Inflammatory macrophage treated with lipopolysaccharide for 4 hours (primary cell): ENCODE measurements at regions not wholly inside any gene's neighbourhood (a gene's known extent, or its start where the extent isn't known, plus 50 kb on each side); places are given as distances from the start of the nearest gene placed in this dataset.

ENCODE experiments used
- DNase-seq: peaks from one replicate; pipeline ENCODE4 v3.0.0-alpha.2; 2020

DNA sequence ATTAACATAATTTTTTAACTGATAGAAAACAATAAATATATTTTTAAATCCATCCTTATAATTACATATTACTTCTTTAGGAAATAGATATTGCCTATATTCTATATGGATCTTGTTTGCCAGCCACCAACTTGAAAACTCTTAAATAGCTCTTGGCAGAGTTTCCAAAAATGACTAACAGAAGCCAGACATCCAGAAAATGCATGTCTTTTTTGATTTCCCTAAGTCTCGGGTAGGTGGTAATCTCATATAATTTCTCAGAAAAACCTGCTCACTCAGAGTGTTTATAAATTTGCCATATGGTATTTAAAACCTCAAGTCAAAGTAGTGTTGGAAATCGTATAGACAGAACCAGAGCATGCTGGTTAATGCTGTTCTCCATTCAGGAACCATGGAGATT is 360.4 kb upstream of the FOXG1 start:
- DNase-seq, result no peak

DNA sequence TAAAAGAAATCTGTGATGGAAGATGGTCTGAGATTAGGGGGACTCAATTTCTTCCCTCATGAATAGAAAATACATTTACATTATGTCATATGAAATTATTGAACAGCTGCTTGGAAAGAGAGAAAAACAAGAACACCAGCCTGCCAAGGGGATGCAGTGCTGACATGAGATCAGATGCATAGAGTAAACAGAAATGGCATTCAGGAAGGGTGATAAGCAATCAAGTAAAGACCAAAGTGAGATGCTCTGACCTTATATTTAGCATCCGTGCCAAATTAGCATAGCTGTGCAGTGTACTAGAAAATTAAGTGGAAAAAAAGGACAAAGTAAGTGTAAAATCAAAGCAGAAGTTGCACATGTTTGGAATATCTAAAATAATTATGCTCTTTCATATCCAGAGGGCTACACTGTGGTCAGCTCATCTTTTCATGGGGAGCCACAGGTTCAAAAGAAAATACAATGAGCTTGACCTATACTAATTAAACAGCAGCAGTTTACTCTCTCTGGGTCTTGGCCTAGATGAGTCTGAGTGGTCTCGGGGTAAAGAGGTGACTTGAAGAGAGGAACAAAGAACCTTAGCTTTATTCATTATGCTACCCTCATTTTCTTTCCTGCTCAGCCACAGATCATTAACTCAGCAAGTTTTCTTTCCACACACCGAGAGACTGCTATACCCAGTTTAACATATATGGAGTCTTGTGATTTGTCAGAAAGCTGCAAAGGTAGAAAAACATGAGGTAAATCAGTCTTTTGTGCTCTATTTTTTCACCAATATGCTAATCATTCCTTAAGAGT is 359.4 kb upstream of the FOXG1 start:
- DNase-seq, result no peak

DNA sequence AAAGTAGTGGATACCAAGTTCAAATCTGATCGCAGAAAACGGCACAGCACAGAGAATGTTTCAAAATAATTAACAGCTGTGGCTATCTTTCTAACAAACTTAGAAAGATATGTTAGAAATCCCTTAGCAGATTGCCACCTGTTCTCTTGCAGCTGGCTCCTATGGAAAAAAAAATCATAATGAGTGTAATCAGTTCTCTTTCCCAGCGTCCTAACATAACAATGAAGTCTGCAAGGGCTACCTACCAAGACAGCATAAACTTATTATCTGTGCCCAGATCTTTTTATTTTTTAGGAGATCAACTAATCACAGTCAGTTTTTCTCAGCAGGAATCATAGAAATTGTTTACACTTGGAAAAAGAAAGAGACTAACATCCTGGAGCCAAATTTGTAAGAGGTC is 358.6 kb upstream of the FOXG1 start:
- no peak for DNase-seq

DNA sequence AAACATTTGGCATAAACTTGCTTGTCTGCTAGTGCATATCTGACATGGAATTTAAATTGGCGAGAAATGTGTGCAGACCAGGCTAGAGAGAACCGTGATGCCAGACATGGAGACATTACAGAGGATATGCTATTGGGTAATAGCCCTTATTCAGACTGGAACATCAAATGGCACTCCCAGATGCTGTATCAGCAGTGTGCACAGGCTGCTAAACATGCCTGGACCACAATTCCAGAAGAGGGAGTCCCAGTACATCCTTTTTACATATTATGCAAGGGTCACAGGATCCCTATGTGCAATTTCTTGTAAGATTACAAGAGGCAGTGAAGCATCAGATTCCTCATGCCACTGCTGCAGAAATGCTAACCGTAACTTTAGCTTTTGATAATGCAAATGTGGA is 354.5 kb upstream of the FOXG1 start:
- DNase-seq, result no peak

DNA sequence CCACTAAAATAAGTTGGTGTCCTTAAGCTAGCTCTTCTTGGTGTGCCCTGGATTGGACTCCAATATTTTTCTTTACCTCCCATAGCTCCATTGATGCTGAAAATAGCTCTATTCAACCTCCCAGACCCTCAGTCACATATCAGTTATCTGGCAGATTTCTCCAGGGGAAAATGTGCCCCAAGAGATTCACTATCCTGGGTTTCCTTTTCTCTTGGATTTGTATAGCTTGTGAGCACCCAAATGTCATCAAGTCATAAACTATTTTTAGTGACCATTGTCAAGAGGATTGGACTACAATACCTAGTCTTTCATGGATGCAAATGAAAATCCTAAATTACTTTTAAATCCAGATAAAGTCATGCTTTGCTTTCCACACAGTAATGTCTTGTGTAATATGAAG is 339.6 kb upstream of the FOXG1 start:
- no peak for DNase-seq

DNA sequence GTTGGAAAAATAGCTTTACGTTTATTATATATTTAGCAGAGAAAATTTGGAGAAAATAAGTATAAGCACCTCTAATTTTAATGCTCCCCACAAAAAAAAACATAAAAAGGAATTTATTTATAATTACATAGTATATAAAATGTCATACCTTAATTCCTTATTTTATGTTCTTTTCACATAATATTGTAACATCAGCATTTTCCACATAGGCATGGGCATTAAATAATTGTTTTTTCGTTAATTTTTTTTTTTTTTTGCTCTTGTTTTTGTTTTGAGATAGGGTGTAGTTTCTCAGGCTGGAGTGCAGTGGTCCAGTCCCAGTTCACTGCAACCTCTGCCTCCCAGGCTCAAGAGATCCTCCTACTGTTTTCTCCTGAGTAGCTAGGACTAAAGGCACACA is 329.8 kb upstream of the FOXG1 start:
- DNase-seq, result no peak

DNA sequence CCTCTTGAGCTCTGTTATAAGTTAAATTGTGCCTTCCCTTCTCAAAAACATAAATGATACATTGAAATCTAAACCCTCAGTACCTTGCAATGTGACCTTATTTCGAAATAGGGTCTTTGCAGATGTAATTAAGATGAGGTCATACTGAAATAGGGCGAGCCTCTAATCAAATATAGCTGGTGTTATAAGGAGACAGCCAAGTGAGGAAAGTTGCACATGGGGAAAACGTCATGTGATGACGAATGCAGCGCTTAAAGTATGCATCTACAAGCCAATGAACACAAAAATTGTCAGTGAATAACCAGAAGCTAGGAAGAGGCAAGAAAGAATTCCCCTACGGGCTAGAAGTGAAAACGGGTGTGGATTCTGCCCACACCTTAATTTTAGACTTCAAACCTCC is 305.2 kb upstream of the FOXG1 start:
- no peak for DNase-seq

DNA sequence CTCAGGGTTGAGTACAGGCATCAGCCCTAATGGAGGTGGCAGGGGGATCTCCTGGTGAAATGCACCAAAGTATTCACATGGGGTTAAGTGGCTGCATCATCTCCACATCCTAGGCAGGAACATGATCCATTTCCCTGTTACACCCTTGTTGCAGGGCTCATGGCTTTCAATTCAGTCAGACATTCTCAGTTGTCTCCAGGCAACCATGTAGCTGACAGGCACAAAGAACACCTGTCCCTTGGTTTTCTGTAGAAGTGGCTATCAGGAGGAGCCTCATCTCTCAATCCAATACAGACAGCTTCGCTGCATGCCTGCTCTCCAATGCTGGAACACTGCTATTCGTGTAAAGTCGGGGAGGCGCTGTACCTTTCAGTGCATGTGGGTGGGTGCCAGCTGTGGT is 299.0 kb upstream of the FOXG1 start:
- no peak for DNase-seq

DNA sequence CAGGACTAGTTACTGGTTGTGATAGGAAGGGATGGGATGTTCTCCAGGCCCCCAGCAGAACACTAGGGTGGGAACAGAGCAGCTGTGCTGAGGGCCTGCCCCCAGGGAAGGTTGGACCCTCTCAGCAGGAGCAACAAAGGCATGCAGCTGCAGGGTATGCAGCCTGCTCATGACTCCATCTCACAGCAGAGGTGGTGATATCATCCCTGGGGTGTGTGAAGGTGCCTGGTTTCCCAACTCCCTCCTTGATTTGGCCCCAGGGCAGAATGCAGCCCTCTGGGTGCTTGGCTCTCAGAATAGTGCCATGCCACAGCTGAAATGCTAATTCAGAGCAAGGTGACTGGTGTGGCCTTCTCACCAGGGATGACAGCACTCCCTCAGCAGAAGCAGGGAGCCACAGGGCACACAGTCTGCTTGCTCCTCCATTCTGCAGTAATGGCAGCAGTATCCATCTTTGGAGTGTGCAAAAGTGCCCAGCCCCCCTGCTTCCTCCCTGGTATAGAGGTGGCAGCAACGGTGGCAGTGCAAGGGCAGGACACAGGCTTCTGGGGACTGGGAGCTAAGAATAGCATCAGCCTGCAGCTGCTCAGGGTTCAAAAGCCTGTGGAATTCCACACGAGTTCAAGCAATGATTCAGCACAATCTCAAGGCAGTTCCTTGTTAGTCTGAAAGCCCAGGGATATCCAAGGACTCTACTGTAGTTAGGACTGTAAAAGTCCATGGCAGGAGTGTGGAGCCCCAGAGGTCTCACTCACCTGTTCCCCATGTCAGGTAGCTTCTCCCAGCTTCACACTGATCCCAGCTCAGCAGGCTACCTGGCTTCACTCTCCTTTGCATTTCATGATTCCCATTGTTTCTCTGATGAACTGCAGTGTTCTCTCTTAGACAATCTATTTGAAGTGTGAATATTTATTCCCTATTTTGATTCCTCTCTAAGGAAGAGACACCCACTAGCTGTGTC is 298.1 kb upstream of the FOXG1 start:
- DNase-seq, result no peak

DNA sequence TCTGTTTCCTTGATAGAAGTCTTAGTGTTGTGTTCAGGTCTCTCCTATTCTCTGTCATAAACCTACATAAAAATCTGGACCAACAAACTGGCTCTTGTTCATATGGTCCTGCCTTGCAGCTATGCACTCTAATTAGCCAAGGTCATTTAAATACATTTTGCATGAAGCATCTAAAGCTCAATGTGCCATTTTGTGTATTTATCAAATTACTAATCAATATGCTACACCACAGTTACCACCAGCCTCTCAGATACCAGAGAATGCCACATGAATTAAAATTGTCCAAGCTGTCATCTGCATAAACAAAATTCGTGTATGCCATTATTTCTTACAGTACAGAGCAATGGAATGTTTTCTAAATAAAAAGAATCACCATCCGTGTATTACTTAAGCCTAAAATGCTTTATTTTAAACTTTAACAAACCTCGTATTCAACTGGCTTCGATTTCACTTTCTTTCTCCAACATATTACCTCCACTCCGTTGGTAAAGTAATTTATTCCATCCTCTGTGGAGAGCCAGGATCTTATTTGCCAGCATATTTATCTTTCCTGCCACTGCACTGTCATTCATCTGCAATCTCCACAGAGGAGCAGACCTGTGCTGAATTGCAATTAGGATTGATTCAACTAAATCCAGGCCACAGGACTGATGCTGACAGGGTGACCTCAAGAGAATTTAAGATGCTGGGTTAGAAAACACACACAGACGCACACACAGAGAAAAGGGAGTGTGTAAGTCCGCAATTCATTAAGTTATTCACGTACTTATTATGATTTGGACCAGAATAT is 284.1 kb upstream of the FOXG1 start:
- no peak for DNase-seq

DNA sequence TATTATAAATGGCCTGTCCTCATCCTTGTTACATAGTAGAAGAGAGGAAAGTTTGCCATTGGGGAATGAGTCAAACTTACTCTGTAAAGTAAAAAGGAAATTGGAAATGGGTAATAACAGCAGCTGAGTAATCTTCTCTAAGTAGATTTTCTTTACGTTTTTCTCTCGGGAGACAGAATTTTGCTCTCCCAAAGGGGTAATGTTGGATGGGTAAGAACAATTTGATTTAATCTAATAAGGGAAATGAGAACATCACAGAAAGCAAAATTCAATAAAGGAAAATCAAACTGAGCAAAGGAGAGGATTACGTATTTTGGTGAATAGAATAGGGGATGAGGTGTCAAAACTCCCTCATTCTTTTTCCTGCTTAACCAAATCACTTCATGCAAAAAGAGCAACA is 283.1 kb upstream of the FOXG1 start:
- DNase-seq, result no peak

DNA sequence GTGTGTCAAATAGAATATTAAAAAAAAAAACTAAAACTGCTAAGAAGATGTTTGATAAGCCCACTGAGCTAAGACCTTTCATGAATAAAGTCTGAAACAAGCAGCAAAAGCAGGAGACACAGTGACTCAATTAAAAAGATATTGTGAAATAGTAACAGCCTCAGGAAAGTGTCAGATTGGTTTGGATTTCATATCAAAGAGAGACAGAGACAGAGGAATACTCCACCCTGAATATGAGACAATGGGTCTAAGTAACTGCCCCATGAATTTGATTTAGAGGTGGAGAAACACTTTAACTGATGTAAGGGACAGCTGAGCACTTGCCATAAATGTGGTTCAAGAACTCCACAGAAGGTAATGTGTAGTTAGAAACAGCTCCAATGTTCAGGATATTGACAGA is 277.9 kb upstream of the FOXG1 start:
- DNase-seq, result no peak

DNA sequence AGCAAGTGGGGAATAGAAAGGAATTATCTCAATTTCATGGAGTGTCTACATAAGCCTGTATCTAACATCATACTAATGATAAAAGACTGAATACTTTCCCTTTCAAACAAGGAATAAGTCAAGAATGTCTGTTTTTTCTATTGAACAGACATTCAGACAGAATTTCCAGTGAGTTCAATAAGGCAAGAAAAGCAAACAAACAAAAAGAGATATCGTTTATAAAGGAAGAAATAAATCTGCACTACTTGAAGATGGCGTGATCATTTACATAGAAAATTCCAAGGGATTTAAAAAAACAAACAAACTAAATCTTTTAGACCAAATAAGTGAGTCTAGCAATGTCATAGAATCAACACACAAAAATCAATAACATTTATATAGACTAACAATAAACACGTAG is 273.1 kb upstream of the FOXG1 start:
- DNase-seq, result no peak

DNA sequence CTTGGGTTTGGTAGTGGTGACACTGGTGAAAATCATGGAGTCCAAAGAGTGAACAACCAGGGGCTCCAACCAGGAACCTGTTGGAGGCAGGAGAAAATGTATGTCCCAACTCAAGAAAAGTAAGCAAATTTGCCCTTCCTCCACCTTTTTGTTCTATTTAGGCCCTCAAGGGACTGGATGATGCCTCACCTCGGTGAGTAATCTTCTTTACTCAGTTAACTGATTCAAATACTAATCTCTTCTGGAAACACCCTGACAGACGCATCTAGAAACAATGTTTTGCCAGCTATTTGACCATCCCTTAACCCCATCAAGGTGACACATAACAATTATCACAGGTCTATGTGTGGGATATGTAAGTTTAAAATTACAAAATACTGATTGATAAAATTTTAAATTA is 272.4 kb upstream of the FOXG1 start:
- DNase-seq, result no peak

DNA sequence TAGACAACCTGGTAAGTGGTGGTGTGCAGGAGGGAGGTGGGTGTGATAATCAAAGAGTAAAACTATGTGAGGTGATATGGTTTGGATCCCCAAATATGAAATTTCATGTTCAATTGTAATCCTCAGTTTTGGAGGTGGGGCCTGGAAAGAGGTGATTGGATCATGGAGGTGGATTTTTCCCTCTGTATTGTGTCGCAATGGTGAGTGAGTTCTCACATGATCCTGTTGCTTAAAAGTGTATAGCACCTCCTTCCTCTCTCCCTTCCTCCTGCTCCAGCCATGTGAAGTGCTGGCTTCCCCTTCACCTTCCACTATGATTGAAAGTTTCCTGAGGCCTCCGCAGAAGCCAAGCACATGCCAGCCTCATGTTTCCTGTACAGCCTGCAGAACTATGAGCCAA is 270.2 kb upstream of the FOXG1 start:
- DNase-seq, result no peak

DNA sequence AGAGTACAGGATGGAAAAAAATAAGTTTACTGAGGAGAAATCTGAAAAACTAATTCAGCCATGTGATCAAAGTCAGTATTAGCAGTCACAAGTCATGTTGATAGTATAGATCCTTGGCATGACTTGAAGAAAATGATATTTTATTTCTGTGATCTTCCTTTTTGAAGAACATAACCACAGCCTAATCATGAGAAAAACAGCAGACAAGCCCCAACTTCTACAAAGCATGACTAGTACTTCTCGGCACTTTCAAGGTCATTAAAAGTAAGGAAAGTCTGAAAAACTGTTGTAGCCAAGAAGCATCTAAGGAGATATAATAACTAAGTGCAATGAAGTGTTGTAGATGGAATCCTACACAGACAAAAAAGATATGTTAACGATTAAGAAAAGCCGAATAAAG is 264.1 kb upstream of the FOXG1 start:
- DNase-seq, result no peak

DNA sequence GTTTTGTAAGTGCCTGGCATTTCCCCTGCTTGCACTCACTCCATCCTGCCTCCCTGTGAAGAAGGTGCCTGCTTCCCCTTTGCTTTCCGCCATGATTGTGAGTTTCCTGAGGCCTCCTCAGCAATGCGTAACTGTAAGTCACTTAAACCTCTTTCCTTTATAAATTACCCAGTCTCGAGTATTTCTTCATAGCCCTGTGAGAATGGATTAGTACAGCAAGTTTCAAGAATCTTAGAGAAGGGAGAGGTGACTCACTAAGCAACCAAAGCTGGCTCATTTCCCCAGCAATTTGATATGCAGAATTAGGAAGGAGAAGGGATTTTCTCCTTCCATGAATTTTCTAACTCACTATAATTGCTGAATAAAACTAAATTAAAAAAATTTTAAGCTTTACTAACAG is 251.0 kb upstream of the FOXG1 start:
- DNase-seq, result no peak

DNA sequence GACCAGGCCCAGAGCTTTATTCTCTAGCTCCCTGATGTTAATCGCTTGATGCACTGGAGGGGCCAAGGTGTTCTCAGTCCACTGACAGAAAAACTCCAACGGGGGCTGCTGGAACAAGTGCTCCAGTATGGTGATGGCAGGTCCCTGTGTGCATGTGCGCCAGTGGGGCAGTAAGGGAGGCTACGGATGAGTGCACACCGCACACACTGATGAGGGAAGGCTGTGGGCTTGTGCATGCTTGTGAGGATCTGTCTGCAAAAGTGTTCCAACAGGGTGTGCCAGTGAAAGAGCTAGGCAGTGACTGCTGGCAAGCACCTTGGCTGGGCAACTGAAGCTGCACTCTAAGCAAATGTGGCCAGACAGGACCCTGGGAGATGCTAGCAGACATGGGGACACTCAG is 229.7 kb upstream of the FOXG1 start:
- DNase-seq, result no peak

DNA sequence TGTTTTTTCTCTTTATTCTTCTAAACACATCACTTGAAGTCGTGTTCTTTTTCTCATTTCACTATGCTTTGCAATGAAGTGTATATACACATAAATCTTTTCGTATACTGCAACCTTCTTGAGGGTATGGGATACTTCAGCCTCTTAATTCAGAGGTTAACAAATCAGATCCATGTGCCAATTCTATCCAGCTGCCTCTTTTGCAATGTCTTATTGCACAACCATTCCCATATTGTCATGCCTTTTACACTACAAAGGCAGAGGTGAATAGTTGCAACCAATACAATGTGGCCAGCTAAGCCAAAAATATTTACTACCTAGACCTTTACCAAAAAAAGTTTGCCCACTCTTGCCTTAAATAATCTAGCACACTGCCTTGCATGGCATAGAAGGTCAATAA is 224.5 kb upstream of the FOXG1 start:
- no peak for DNase-seq

DNA sequence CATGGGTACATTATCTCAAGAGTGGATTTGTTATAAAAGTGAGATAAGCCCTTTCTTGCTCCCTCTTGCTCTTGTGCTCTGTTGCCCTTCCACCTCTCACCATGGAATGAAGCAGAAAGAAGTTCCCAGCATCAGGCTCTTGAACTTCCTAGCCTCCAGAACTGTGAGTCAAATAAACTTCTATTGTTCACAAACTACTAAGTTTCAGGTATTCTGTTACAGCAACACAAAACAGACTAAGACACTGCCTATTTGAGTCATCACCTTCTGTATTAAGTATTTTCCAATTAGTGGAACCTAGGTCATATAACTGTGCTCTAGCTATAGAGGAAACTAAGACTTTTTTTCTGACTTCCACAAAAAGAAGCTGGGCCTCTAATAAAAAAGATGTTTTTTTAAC is 201.2 kb upstream of the FOXG1 start:
- DNase-seq, result no peak

DNA sequence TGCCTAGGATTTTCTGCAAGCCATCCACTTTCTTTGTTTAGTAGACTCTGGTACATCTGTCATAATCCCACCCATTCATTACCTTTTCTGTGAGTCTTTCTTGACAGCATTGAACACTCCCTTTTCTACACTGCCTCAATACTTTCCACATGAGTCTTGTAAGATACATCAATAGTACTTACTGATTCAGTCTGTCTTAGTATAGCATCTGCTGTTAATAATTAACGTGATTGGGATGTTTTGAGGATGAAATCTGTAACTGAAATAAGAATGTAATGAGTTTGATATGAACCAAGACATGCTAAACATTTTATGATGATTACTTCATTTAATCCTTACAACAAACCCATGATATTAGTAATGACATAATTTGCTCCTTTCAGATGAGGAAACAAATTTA is 196.2 kb upstream of the FOXG1 start:
- DNase-seq, result no peak

DNA sequence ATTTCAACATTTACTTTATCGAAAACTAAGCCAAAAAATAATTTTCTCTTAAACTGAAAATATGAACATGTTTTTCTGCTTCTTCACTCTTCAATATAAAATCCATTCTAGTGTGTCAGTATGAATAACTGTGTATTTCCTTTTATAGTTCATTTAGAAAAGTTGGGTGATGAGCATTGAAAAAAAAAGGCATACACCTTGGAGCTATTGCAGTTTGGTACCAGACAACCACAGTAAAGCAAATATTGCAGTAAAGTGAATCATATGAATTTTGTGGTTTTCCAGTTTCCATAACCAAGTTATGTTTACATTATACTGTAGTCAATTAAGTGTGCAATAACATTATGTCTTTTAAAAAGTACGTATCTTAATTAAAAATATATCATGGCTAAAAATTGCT is 195.0 kb upstream of the FOXG1 start:
- no peak for DNase-seq

DNA sequence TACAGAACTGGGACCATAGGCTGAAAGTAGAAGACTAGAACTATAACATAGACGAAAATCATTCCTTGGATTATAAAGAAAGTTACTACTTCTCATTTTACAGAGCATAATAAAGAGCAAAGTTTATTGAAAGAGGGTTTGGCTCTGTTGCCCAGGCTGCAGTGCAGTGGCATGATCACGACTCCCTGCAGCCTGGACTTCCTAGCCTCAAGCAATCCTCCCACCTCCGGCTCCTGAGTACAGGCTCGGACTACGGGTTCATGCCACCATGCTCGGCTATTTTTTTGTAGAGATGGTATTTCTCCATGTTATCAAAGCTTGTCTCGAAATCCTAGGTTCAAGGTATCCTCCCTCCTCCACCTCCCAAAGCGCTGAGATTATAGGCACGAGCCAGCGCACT is 190.1 kb upstream of the FOXG1 start:
- DNase-seq, result no peak

DNA sequence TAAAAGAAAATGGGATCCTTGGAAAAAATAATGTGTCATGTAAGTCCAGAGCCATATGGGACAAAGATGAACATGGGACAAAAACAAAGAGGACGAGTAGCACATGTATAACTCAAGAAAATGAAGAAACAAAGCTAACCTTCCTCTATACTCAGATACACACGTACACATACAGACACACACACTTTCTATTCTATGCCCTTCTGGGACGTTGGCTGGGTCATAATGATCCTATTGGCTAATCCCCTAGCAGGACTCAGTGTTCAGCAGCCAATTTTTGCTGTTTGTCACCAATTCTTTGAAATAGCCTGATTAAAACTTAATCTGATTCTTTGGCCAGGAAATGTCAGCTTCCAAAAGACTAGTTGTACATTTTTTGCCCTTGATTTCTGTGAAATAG is 189.4 kb upstream of the FOXG1 start:
- DNase-seq, result no peak
